HCT116 (cell line): ENCODE measurements at regions not wholly inside any gene's neighbourhood (a gene's known extent, or its start where the extent isn't known, plus 50 kb on each side); places are given as distances from the start of the nearest gene placed in this dataset.

Source experiments
- ATAC-seq: fragments of 200-7000 bp; cut with Tn5 transposase; 2 replicates; pipeline ENCODE4 v1.9.1; 2020; ENCODE audit warnings: mild to moderate bottlenecking, moderate library complexity
- BruUV-seq: library from RNA; stranded (reverse); fragments of 400-500 nt; replicated peaks from 2 replicates; lab custom pipeline; 2021; lab: Mats Ljungman, UMichigan
- CTCF ChIA-PET: fragments of 300-600 bp; sonication (Branson Sonifier 250); formaldehyde crosslinking; loops from one replicate; lab custom pipeline; 2021; ENCODE audit warnings: antibody characterized with exemption; lab: Charles Lee
- POLR2A ChIA-PET: fragments of 300-600, 350-600 bp; sonication (Branson Sonifier 250); formaldehyde crosslinking; loops from one replicate; lab custom pipeline; 2021; ENCODE audit warnings: antibody characterized with exemption; lab: Charles Lee
- RAD21 ChIA-PET, 2 experiments: fragments of 300-600 bp; sonication (Branson Sonifier 250); formaldehyde crosslinking; loops; one replicate each; lab custom pipeline; 2023; ENCODE audit warnings: low total read pairs in 2 of 2; ENCODE audit not compliant: uncharacterized antibody in 2 of 2, unreplicated experiment in 2 of 2, low non-redundant PET in 1 of 2; lab: Charles Lee
- DNase-seq: peaks from one replicate; pipeline ENCODE4 v3.0.0-alpha.2; 2010; ENCODE audit warnings: low read depth, low spot score
- H2AFZ ChIP-seq: fragments of 200-600 bp; shearing (Covaris generic), sonication (generic); 2 replicates; pipeline ENCODE4 v1.6.1; 2017; ENCODE audit warnings: low read depth, mixed run types, mixed read lengths, antibody characterized with exemption, low read length; ENCODE audit not compliant: poor library complexity, severe bottlenecking
- H3K27ac ChIP-seq: 2 replicates; pipeline ENCODE4 v1.5.1; 2012; ENCODE audit warnings: low read depth, low read length
- H3K27me3 ChIP-seq: fragments of 200-600 bp; sonication (generic); 2 replicates; pipeline ENCODE4 v1.6.1; 2016; ENCODE audit warnings: mixed run types, low read length, mixed read lengths; ENCODE audit not compliant: insufficient read depth
- H3K36me3 ChIP-seq, 2 experiments: fragments of 200-500 bp in 1 of 2; fragments of 200-600 bp in 1 of 2; sonication (Bioruptor generic) in 1 of 2; sonication (generic) in 1 of 2; 2 replicates each; pipeline versions ENCODE4 v1.5.1 to v1.6.1; 2014 to 2016; ENCODE audit warnings: low read length in 2 of 2, inconsistent platforms in 1 of 2, mixed read lengths in 1 of 2, mixed run types in 1 of 2; ENCODE audit not compliant: insufficient read depth in 2 of 2, control insufficient read depth in 1 of 2
- H3K4me1 ChIP-seq, 2 experiments: fragments of 200-600 bp in 1 of 2; sonication (generic) in 1 of 2; 2 replicates each; pipeline versions ENCODE4 v1.5.1 to v1.6.1; 2012 to 2017; ENCODE audit warnings: low read length in 2 of 2, inconsistent platforms in 1 of 2, mild to moderate bottlenecking in 1 of 2, mixed read lengths in 1 of 2, mixed run types in 1 of 2, moderate library complexity in 1 of 2; ENCODE audit not compliant: insufficient read depth in 2 of 2, control insufficient read depth in 1 of 2
- H3K4me2 ChIP-seq: fragments of 200-600 bp; sonication (generic); 2 replicates; pipeline ENCODE4 v1.6.1; 2017; ENCODE audit warnings: mixed run types, low read length, mixed read lengths
- H3K4me3 ChIP-seq, 2 experiments: fragments of 200-600 bp in 1 of 2; sonication (generic) in 1 of 2; replicated peaks in 1 of 2; 2 replicates each; pipeline ENCODE4 v1.5.1; 2011 to 2016; ENCODE audit warnings: low read length in 2 of 2, control low read depth in 1 of 2, low read depth in 1 of 2, mild to moderate bottlenecking in 1 of 2, mixed read lengths in 1 of 2, mixed run types in 1 of 2
- H3K79me2 ChIP-seq: fragments of 200-600 bp; sonication (generic); 2 replicates; pipeline ENCODE4 v1.6.1; 2017; ENCODE audit warnings: mild to moderate bottlenecking, mixed run types, low read length, moderate library complexity, mixed read lengths; ENCODE audit not compliant: insufficient read depth
- H3K9ac ChIP-seq: fragments of 200-600 bp; sonication (generic); 2 replicates; pipeline ENCODE4 v1.6.1; 2016; ENCODE audit warnings: low read length, mixed read lengths
- H3K9me2 ChIP-seq: fragments of 200-600 bp; sonication (generic), shearing (Covaris generic); 2 replicates; pipeline ENCODE4 v1.6.1; 2017; ENCODE audit warnings: mixed run types, mild to moderate bottlenecking, moderate library complexity; ENCODE audit not compliant: insufficient read depth
- H3K9me3 ChIP-seq, 2 experiments: fragments of 200-500 bp in 1 of 2; fragments of 200-600 bp in 1 of 2; sonication (Bioruptor generic) in 1 of 2; sonication (generic) in 1 of 2; 2 replicates each; pipeline ENCODE4 v1.6.1; 2014 to 2017; ENCODE audit warnings: low read length in 2 of 2, mixed read lengths in 2 of 2, inconsistent platforms in 1 of 2, low read depth in 1 of 2, mild to moderate bottlenecking in 1 of 2, mixed run types in 1 of 2, moderate library complexity in 1 of 2; ENCODE audit not compliant: control insufficient read depth in 1 of 2, insufficient read depth in 1 of 2
- H4K20me1 ChIP-seq: fragments of 200-600 bp; sonication (generic), shearing (Covaris generic); 2 replicates; pipeline ENCODE4 v1.6.1; 2017; ENCODE audit warnings: mixed run types, mild to moderate bottlenecking, moderate library complexity; ENCODE audit not compliant: insufficient read depth
- EGR1 ChIP-seq: IDR thresholded peaks from 2 replicates; pipeline ENCODE4 v1.6.1; 2012; ENCODE audit warnings: low read depth
- ELF1 ChIP-seq: IDR thresholded peaks from 2 replicates; pipeline ENCODE4 v1.6.1; 2012; ENCODE audit warnings: low read depth, borderline replicate concordance
- EZH2phosphoT487 ChIP-seq: fragments of 200-600 bp; IDR thresholded peaks from 2 replicates; pipeline ENCODE4 v1.6.1; 2018; ENCODE audit warnings: antibody characterized with exemption, borderline replicate concordance
- FOSL1 ChIP-seq: IDR thresholded peaks from 2 replicates; pipeline ENCODE4 v1.6.1; 2012; ENCODE audit warnings: low read depth
- MAX ChIP-seq: IDR thresholded peaks from 2 replicates; pipeline ENCODE4 v1.6.1; 2012
- POLR2A ChIP-seq: IDR thresholded peaks from 2 replicates; pipeline ENCODE4 v1.7.0; 2011; ENCODE audit warnings: borderline replicate concordance; ENCODE audit not compliant: insufficient read depth, insufficient read length; ENCODE audit errors: extremely low read depth
- POLR2AphosphoS5 ChIP-seq: IDR thresholded peaks from 2 replicates; pipeline ENCODE4 v1.6.1; 2011; ENCODE audit warnings: mild to moderate bottlenecking, low read depth, low read length, moderate library complexity
- REST ChIP-seq: IDR thresholded peaks from 2 replicates; pipeline ENCODE4 v1.6.1; 2012; ENCODE audit warnings: low read depth
- SIN3A ChIP-seq: IDR thresholded peaks from 2 replicates; pipeline ENCODE4 v1.6.1; 2012; ENCODE audit warnings: low read depth
- YY1 ChIP-seq: IDR thresholded peaks from 2 replicates; pipeline ENCODE4 v1.6.1; 2011; ENCODE audit warnings: low read length, low read depth, moderate library complexity, mild to moderate bottlenecking; ENCODE audit not compliant: insufficient replicate concordance; ENCODE audit errors: extremely low read depth
- ZBTB33 ChIP-seq: IDR thresholded peaks from 2 replicates; pipeline ENCODE4 v1.6.1; 2011; ENCODE audit warnings: mild to moderate bottlenecking, low read length, moderate library complexity; ENCODE audit not compliant: insufficient replicate concordance; ENCODE audit errors: extremely low read depth
- ZNF274 ChIP-seq: fragments of 200-500 bp; sonication (Bioruptor generic); IDR thresholded peaks from 2 replicates; pipeline ENCODE4 v1.6.1; 2014; ENCODE audit warnings: mild to moderate bottlenecking, low read depth, low read length, inconsistent platforms
- intact Hi-C: fragments of 100-400 bp; cut with micrococcal nuclease; formaldehyde crosslinking; loops from 2 replicates; pipeline ENCODE4 v1.10.0; 2022

GRCh38 chr5:87164409-87164808 is 103.3 kb upstream of the RASA1 start:
- TF ChIP-seq EGR1: no peak
- no peak for TF ChIP-seq POLR2AphosphoS5
- TF ChIP-seq FOSL1: no peak
- no peak for TF ChIP-seq ELF1
- TF ChIP-seq EZH2phosphoT487: no peak
- TF ChIP-seq ZNF274: no peak
- TF ChIP-seq MAX: no peak
- no peak for TF ChIP-seq REST
- no peak for TF ChIP-seq YY1
- no peak for TF ChIP-seq POLR2A
- no peak for TF ChIP-seq ZBTB33
- TF ChIP-seq SIN3A: no peak
- Histone ChIP-seq H3K79me2 (no peaks in the 10 kb centered on the region), H3K9me3 (no peaks in the 10 kb centered on the region), H3K27ac (no peak overlapping the region), H3K4me1 (peaks cover 0 to 2% of the 10 kb centered on the region in 2 experiments; a peak in 1 of 4 replicates), H3K4me3 (no peak overlapping the region), H3K9ac (no peak overlapping the region), H3K4me2 (no peak overlapping the region), H3K36me3 (no peaks in the 10 kb centered on the region), H2AFZ (peak overlapping the region; percentile 12), H3K9me2 (no peaks in the 10 kb centered on the region), H4K20me1 (no peaks in the 10 kb centered on the region), H3K27me3 (no peaks in the 10 kb centered on the region)
- BruUV-seq: no TSS peak
- ChIA-PET CTCF (no interaction called here), POLR2A (no interaction called here), RAD21 (no interaction called here)
- no peak for ATAC-seq
- intact Hi-C loops: no loop called here
- no peak for DNase-seq
